ENCODE measurements at regions not wholly inside any gene's neighbourhood (a gene's known extent, or its start where the extent isn't known, plus 50 kb on each side); places are given as distances from the start of the nearest gene placed in this dataset.
A peak's percentile ranks its signal among the peaks of the same experiment; 100 is the strongest.

DNA sequence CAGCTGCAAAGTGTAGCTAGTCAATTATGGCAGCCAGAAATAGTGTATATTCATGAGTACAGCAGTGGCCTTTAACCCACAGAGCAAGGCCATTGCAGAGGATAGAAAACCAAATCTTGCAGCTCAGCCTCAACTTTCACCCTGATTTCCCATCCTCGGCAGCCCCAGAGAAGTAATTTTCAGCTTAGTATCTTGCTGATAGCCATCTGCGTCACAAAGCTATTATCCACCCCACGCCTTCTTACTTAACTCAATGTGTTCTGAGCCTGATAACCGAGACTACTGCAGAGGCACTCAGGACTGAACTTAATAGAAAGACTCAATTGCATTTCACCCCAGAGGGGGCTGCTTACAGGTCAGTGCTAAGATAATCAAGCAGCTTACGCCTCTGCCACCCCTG is 174.5 kb upstream of the MAOA start:
- DNase-seq (ENCODE audit: low spot score, unreplicated experiment): no peak
- no peaks in the 10 kb centered on the region for H3K9me3 Mint-ChIP-seq (ENCODE audit: low read depth)
- TF ChIP-seq, protein P1, sequence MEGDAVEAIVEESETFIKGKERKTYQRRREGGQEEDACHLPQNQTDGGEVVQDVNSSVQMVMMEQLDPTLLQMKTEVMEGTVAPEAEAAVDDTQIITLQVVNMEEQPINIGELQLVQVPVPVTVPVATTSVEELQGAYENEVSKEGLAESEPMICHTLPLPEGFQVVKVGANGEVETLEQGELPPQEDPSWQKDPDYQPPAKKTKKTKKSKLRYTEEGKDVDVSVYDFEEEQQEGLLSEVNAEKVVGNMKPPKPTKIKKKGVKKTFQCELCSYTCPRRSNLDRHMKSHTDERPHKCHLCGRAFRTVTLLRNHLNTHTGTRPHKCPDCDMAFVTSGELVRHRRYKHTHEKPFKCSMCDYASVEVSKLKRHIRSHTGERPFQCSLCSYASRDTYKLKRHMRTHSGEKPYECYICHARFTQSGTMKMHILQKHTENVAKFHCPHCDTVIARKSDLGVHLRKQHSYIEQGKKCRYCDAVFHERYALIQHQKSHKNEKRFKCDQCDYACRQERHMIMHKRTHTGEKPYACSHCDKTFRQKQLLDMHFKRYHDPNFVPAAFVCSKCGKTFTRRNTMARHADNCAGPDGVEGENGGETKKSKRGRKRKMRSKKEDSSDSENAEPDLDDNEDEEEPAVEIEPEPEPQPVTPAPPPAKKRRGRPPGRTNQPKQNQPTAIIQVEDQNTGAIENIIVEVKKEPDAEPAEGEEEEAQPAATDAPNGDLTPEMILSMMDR (IDR thresholded peaks at IDR 0.05; ENCODE audit: unreplicated experiment): no peak
- H3K36me3 Mint-ChIP-seq (ENCODE audit: insufficient read depth): no peaks in the 10 kb centered on the region
- H3K4me1 Mint-ChIP-seq (ENCODE audit: low read depth): no peaks in the 10 kb centered on the region
- H3K4me3 Mint-ChIP-seq (ENCODE audit: low read depth): no peak overlapping the region
- peaks cover 3% of the 10 kb centered on the region for H3K27me3 Mint-ChIP-seq
- H3K27ac Mint-ChIP-seq: no peak overlapping the region

DNA sequence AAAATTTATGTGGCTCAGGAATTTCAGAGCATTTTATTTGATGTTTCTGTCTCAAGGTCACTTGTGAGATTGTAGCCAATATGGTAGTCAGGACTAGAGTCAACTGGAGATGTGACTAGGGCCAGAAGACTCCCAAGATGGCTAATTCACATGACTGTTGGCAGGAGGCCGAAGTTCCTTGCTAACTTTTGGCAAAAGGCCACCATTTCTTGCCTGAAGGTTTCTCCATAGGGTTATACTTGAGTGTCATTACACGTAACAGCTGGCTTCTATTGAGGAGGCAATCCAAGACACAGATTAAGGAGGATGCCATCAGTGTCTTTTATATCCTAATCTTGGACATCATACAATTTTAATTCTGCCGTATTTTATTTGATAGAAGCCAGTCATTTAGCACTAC is 162.3 kb upstream of the MAOA start:
- H3K4me3 Mint-ChIP-seq (ENCODE audit: low read depth): no peak overlapping the region
- H3K36me3 Mint-ChIP-seq (ENCODE audit: insufficient read depth): no peaks in the 10 kb centered on the region
- peaks cover 2% of the 10 kb centered on the region for H3K4me1 Mint-ChIP-seq (ENCODE audit: low read depth)
- no peak overlapping the region for H3K27ac Mint-ChIP-seq
- H3K9me3 Mint-ChIP-seq (ENCODE audit: low read depth): peaks cover 12% of the 10 kb centered on the region
- H3K27me3 Mint-ChIP-seq: no peaks in the 10 kb centered on the region
- DNase-seq (ENCODE audit: low spot score, unreplicated experiment): no peak
- TF ChIP-seq, protein P1 (IDR thresholded peaks at IDR 0.05; ENCODE audit: unreplicated experiment): no peak

DNA sequence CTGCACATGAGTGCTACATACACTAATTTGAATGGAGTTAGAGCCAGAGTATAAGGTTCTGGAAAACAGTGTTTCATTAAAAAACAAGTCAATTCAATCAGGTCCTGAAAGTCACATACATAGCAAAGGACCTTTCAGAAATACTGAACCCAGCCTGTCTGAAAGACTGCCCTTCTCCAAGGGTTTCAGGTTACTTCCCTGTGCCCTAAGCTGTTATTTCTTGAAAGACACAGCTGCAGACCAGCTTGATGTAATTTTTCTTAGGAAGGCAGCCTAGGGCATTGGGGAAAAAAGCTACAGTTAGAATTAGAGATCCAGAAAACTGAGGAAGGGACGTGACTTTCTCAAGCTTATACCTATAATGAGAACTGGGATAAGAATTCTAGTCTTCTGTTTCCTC is 155.9 kb upstream of the MAOA start:
- Mint-ChIP-seq H3K27me3 (no peaks in the 10 kb centered on the region), H3K27ac (no peak overlapping the region), H3K4me3 (ENCODE audit: low read depth) (no peak overlapping the region), H3K4me1 (ENCODE audit: low read depth) (peaks cover 7% of the 10 kb centered on the region), H3K9me3 (ENCODE audit: low read depth) (peaks cover 3% of the 10 kb centered on the region), H3K36me3 (ENCODE audit: insufficient read depth) (no peaks in the 10 kb centered on the region)
- no peak for DNase-seq (ENCODE audit: low spot score, unreplicated experiment)
- TF ChIP-seq, protein P1 (IDR thresholded peaks at IDR 0.05; ENCODE audit: unreplicated experiment): no peak

DNA sequence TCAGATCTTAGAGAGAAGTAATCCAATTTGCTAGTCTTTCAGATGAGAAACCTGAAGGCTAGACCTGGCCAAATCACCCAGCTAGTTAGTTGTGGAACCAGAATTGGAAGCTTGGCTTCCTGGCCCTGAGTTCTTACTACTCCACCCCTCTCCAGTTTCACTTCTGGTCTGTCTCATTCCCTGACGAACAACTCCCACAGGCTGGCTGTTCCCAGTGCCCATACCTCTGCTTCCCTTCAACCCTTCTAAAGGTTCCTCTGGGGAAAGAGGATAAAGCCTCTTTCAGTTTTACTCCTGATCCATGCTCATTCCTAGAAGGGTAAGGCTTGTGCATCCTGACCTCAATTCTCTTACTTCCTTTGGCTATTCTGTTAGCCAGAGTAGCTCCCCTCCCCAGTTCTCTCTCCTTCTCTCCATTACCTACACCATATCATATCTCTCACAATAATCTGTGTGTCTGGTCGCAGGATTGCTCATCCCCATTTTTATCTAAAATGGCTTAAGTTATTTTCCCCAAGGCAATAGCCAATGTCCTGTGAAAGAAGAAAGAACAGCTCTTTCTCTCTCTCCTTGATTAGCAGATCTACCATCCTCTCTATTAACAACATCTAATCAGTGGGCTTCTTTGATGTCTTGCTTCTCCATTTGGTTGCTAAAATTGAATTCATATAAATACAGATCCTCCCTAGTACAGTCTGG is 155.0 kb upstream of the MAOA start:
- Mint-ChIP-seq H3K36me3 (ENCODE audit: insufficient read depth) (no peaks in the 10 kb centered on the region), H3K27me3 (no peaks in the 10 kb centered on the region), H3K9me3 (ENCODE audit: low read depth) (peaks cover 3% of the 10 kb centered on the region), H3K4me1 (ENCODE audit: low read depth) (peaks cover 4% of the 10 kb centered on the region), H3K4me3 (ENCODE audit: low read depth) (no peak overlapping the region), H3K27ac (peak overlapping the region; percentile 6)
- TF ChIP-seq, protein P1 (IDR thresholded peaks at IDR 0.05; ENCODE audit: unreplicated experiment): no peak
- no peak for DNase-seq (ENCODE audit: low spot score, unreplicated experiment)

DNA sequence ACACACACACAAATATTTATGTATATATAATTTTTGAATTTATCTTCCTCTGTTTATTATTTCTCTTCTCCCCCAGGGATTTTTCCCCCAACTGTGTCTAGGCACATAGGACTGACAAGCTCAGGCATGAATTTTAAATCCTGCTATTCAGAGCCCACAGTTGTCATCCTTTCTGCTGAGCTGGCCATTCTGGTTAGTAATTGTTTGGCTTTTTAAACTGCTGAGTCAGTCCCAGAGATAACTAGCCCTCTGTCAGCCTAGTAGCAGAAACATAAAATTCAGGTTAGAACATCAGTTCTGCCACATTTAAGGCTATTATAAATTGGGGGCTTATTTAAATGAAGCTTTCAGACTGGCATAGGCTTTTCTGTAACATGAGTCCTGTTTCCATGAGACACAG is 151.7 kb upstream of the MAOA start:
- no peak overlapping the region for H3K27ac Mint-ChIP-seq
- TF ChIP-seq, protein P1 (IDR thresholded peaks at IDR 0.05; ENCODE audit: unreplicated experiment): no peak

More for the DNA sequence above, 151.7 kb upstream of the MAOA start:
- no peak for DNase-seq (ENCODE audit: low spot score, unreplicated experiment)
- no peaks in the 10 kb centered on the region for H3K27me3 Mint-ChIP-seq
- H3K36me3 Mint-ChIP-seq (ENCODE audit: insufficient read depth): no peaks in the 10 kb centered on the region
- H3K9me3 Mint-ChIP-seq (ENCODE audit: low read depth): no peaks in the 10 kb centered on the region
- H3K4me1 Mint-ChIP-seq (ENCODE audit: low read depth): peaks cover 4% of the 10 kb centered on the region
- no peak overlapping the region for H3K4me3 Mint-ChIP-seq (ENCODE audit: low read depth)

All from progenitor cell of endocrine pancreas (in vitro differentiated cells).